GM19043 (cell line): ENCODE measurements at regions not wholly inside any gene's neighbourhood (a gene's known extent, or its start where the extent isn't known, plus 50 kb on each side); places are given as distances from the start of the nearest gene placed in this dataset.

ENCODE experiments used
- ATAC-seq: cut with Tn5 transposase; IDR thresholded peaks from one replicate; pipeline ENCODE4 v1.9.1; 2021; ENCODE audit warnings: low read depth; ENCODE audit not compliant: unreplicated experiment

- ATAC-seq = no peak
Measured at GRCh38 chr11:28673691-28674432, 565.7 kb downstream of the METTL15 start.

DNA sequence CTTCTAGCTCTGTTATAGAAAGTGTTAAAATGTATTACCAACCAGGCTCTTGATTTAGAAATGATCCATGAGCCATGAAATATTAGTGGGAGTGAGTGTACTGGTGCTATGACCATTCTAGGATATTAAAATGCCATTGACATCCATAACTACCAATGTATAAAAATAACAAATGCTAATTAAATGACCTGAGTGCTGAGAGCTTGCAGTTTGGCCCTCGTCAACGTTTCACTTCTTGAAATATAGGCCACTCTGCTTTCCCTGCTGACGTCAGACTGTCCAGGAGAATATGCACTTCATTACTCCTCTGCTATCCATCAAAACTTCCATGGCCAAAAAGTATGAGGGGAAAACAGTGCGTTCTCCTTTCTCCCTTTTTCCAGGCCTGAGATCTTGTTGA, 563.1 kb downstream of the METTL15 start:
- ATAC-seq = no peak

DNA sequence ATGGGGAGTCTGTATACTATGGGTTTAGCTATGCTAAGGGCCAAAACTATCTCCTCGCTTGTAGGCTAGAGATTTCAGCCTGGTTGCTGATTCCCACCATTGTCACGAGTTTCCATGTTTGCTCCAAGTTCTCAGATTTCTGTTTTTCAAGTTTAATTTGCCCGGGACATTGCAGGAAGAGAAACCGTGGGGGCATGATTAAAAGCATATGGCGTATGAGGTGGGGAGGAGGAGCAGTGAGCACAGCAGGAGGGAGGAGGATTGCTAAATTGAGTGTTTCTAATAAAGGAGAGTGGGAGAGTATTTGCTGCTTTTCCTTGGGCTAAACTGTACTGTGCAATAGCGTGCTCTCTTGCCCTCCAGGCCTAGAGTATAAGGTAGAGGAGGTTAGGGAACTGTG, 558.4 kb downstream of the METTL15 start:
- ATAC-seq = no peak

- no peak for ATAC-seq
Measured at GRCh38 chr11:28659716-28660348, 551.6 kb downstream of the METTL15 start.

DNA sequence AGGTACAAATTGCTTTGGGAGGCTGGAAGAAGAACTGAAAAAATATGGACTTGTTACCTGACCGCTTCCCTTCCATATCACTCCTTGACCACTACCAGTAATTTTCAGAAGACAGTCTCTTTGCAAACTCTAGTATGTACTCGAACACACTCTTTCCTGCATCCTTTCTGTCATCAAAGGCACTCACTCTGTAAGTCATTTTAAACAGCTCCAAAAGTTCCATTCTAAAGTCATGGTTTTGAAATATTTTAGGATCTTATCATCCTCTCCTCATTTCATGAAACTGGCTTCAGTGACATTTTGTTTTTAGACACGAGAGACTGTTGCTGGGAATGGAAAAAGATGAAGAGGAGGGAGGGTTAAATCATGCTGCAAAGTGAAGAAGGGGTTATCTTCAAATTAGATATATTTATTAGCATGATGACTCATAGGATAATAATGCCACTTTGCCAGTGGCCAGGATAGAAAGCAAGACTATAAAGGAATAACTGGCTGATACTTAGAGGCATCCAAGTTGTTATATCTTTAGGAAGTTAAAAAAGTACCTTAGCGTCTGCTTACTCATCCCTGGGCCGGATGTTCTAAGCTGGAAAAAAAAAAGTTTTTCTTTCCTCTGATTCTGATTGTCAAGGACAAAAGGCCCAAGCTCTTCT, 549.3 kb downstream of the METTL15 start:
- no peak for ATAC-seq

- ATAC-seq = no peak
Measured at GRCh38 chr11:28654191-28654590, 546.0 kb downstream of the METTL15 start.

- no peak for ATAC-seq
Measured at GRCh38 chr11:28649922-28650321, 541.7 kb downstream of the METTL15 start.

DNA sequence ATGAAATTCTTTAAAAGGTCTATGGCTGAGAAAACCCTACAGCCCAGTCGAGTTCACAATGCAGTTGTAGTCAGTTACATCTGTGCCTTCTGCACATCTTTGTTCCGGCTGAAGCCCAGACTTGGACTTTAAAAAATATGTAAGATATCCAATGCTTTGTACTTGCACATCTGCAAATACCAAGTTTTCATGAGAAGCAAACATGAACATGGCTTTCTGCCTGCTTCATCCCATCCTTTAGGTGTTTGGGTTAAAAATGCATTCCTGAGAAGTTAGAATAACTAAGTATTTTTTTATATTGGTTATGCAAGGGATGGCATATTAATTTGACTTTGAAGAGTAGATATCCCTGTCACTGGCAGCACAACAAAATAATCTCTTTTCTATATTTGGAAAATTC, 528.4 kb downstream of the METTL15 start:
- no peak for ATAC-seq

- no peak for ATAC-seq
Measured at GRCh38 chr11:28636033-28636432, 527.8 kb downstream of the METTL15 start.

- no peak for ATAC-seq
Measured at GRCh38 chr11:28632338-28632737, 524.1 kb downstream of the METTL15 start.

DNA sequence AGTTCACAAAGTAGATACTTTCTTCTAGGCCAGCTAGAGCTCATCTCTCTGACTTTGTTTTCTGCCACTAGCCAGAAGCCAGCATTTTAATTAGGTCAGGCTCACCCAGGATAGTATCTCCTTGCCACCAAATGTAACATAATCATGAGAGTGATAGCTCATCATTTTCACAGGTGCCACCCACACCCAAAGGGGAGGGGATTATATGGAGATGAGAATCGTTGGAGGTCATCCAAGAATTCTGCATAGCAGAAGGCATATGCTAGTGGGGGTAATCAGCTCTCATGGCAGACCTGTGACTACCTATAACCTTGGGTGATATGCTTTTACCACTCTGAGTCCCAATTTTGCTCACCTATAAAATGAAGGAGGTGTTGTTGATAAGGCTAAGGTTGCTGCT, 523.0 kb downstream of the METTL15 start:
- ATAC-seq = no peak

DNA sequence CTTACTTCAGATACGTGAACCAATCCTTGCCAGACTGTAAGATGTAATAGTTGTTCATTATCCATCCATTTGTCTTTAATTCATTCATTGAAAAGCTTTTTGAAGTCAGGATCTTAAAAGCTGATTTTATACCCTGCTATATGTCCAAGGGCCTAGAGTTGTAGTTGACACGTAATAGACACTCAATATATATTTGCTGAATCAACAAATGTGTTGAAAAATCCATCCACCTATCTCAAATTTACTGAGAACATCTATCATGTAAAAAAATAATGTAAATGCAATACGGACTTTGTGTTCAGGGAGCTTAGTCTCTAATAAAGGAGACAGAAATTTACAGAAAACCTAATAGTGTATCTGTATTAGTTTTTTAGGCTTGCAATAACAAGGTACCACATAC, 521.0 kb downstream of the METTL15 start:
- no peak for ATAC-seq

DNA sequence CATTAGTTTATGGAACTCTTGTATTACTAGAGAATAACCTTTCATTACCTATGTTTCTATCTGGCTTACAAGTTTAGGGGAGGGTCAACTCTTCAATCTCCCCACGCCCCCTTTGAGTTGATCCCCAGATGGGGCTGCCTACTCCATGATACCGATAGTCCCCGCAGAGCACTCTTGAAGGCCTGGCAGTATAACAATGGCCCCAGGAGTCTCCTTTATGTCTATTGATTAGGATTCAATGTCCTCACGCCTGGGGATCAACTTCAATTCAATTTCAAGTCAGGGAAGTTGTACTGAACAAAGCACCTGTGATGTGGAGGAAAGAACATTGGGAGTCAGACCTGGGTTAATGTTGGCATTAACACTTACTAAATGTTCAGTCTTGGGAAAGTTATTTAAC, 520.2 kb downstream of the METTL15 start:
- ATAC-seq = no peak

DNA sequence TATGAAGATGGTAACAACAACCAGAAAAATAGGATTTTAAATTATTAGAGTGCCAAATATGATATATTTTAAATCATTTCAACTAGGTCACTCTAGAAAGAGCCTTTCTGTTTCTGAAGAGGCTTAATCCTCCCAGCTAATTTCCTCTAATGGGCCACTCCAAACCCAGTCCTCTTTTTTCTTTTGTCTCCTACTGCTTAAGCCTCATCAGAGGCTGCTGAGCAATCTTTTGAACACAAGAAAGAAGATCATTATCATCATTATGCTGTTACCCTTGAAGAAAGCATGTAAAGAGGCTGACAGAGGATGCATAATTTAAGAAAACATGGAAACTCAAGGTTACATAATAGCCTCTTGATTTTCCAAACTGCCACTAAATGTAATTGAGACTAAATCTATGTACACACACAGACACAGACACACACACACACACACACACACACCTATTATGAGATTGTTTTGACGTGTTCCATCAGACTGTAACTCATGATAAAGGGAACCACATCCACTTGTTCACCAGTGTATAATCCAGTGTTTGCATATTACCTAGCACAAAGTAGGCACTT, 519.6 kb downstream of the METTL15 start:
- no peak for ATAC-seq

- ATAC-seq = no peak
Measured at GRCh38 chr11:28625532-28625931, 517.3 kb downstream of the METTL15 start.

DNA sequence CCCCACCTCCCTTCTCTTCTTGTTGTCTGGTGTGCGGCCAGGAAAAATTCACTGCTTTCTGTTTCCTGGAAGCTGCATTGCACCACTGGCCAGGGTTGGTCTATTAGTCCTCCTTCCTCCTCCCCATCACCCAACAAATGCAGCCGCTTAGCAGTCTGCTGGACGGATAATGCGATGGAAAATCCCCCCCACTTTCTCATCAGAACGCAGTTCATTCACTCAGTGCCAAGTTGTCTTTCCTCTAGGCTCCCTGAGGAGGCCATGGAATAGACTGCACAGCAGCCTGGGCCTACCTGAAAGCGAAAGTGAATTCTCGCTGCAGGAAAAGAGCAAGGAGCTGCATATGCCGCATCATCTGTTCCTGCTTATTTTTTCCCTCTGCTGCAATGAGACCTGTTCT, 513.6 kb downstream of the METTL15 start:
- no peak for ATAC-seq

GRCh38 chr11:28619846-28620540, 511.8 kb downstream of the METTL15 start:
- no peak for ATAC-seq

DNA sequence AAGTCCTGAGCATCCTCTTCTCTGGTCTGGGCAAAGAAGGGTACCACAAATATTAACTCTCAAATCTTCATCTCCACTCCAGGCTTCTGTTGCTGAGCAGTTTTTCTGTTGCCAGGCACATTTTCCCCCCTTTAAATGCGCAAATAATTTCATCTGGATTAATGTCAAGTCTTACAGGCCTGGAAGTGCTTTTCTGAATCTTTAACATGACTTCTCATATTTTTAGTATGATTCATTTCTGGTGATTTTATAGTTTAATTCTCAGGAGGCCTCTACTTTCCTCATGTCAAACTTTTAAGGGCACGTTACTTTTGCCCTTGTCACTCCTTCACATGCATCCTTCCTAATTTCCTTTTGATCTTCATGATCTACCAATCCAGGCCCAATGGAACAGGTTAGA, 510.2 kb downstream of the METTL15 start:
- ATAC-seq = no peak

GRCh38 chr11:28616160-28616965, 508.2 kb downstream of the METTL15 start:
- ATAC-seq = no peak

- no peak for ATAC-seq
Measured at GRCh38 chr11:28615542-28615941, 507.4 kb downstream of the METTL15 start.
